Esophagus squamous epithelium (tissue), 4 donors: ENCODE measurements at regions not wholly inside any gene's neighbourhood (a gene's known extent, or its start where the extent isn't known, plus 50 kb on each side); places are given as distances from the start of the nearest gene placed in this dataset.

ENCODE experiments used
- CTCF ChIP-seq, 6 experiments: fragments of 450-650 bp in 4 of 6; fragments of 200-600 bp in 2 of 6; sonication (generic) in 2 of 6; IDR thresholded peaks; one replicate each; pipeline ENCODE4 v1.5.1; 2016 to 2019; ENCODE audit warnings: antibody characterized with exemption in 6 of 6, mild to moderate bottlenecking in 4 of 6, moderate library complexity in 4 of 6
- POLR2A ChIP-seq, 4 donors: fragments of 450-650 bp; IDR thresholded peaks; one replicate each; pipeline ENCODE4 v1.6.1; 2017; ENCODE audit warnings: antibody characterized with exemption in 4 of 4, mild to moderate bottlenecking in 4 of 4, moderate library complexity in 3 of 4

GRCh38 chr5:77843570-77844372 is 67.6 kb upstream of the TBCA start:
- TF ChIP-seq CTCF (IDR thresholded peaks at IDR 0.05): no peak
- TF ChIP-seq POLR2A (IDR thresholded peaks at IDR 0.05): no peak
